ENCODE measurements at regions not wholly inside any gene's neighbourhood (a gene's known extent, or its start where the extent isn't known, plus 50 kb on each side); places are given as distances from the start of the nearest gene placed in this dataset.

DNA sequence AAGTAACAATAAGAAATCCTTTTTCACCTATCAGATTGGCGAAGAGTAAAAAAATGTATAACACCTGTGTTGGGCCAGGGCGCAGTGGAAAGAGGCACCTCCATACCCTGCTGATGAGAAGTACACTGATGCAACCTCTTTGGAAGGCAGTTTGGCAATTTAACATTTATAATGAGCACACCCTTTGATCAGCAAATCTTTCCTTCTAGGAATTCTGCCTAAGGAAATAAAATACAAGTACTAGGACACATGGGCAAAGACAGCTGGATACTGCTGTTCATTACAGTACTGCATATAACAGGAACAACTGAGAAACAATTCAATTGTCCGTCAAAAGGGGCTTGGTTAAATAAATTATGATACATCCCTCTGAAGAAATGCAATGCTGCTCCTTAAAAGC lies 110.1 kb downstream of the RPL27A start:
- Histone ChIP-seq H3K4me3 (replicated peaks; ENCODE audit: insufficient read depth, low read length) (no peak overlapping the region), H3K27me3 (ENCODE audit: insufficient read depth, poor library complexity, severe bottlenecking) (no peaks in the 10 kb centered on the region), H3K27ac (replicated peaks) (peak overlapping the region; percentile 33)
- no peak for DNase-seq (ENCODE audit: low read depth in 1 of 2, low spot score in 1 of 2)
- TF ChIP-seq GABPA (IDR thresholded peaks at IDR 0.05; ENCODE audit: low read depth) (no peak), SPI1 (IDR thresholded peaks at IDR 0.05; ENCODE audit: borderline replicate concordance, low read depth) (no peak), POLR2AphosphoS5 (IDR thresholded peaks at IDR 0.05; ENCODE audit: low read depth) (no peak)
- TF ChIP-seq, protein P1, sequence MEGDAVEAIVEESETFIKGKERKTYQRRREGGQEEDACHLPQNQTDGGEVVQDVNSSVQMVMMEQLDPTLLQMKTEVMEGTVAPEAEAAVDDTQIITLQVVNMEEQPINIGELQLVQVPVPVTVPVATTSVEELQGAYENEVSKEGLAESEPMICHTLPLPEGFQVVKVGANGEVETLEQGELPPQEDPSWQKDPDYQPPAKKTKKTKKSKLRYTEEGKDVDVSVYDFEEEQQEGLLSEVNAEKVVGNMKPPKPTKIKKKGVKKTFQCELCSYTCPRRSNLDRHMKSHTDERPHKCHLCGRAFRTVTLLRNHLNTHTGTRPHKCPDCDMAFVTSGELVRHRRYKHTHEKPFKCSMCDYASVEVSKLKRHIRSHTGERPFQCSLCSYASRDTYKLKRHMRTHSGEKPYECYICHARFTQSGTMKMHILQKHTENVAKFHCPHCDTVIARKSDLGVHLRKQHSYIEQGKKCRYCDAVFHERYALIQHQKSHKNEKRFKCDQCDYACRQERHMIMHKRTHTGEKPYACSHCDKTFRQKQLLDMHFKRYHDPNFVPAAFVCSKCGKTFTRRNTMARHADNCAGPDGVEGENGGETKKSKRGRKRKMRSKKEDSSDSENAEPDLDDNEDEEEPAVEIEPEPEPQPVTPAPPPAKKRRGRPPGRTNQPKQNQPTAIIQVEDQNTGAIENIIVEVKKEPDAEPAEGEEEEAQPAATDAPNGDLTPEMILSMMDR (IDR thresholded peaks at IDR 0.05; ENCODE audit: insufficient read depth, low read length) = no peak
- TF ChIP-seq, protein P2, sequence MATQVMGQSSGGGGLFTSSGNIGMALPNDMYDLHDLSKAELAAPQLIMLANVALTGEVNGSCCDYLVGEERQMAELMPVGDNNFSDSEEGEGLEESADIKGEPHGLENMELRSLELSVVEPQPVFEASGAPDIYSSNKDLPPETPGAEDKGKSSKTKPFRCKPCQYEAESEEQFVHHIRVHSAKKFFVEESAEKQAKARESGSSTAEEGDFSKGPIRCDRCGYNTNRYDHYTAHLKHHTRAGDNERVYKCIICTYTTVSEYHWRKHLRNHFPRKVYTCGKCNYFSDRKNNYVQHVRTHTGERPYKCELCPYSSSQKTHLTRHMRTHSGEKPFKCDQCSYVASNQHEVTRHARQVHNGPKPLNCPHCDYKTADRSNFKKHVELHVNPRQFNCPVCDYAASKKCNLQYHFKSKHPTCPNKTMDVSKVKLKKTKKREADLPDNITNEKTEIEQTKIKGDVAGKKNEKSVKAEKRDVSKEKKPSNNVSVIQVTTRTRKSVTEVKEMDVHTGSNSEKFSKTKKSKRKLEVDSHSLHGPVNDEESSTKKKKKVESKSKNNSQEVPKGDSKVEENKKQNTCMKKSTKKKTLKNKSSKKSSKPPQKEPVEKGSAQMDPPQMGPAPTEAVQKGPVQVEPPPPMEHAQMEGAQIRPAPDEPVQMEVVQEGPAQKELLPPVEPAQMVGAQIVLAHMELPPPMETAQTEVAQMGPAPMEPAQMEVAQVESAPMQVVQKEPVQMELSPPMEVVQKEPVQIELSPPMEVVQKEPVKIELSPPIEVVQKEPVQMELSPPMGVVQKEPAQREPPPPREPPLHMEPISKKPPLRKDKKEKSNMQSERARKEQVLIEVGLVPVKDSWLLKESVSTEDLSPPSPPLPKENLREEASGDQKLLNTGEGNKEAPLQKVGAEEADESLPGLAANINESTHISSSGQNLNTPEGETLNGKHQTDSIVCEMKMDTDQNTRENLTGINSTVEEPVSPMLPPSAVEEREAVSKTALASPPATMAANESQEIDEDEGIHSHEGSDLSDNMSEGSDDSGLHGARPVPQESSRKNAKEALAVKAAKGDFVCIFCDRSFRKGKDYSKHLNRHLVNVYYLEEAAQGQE (IDR thresholded peaks at IDR 0.05; ENCODE audit: insufficient replicate concordance, low read depth) = no peak

DNA sequence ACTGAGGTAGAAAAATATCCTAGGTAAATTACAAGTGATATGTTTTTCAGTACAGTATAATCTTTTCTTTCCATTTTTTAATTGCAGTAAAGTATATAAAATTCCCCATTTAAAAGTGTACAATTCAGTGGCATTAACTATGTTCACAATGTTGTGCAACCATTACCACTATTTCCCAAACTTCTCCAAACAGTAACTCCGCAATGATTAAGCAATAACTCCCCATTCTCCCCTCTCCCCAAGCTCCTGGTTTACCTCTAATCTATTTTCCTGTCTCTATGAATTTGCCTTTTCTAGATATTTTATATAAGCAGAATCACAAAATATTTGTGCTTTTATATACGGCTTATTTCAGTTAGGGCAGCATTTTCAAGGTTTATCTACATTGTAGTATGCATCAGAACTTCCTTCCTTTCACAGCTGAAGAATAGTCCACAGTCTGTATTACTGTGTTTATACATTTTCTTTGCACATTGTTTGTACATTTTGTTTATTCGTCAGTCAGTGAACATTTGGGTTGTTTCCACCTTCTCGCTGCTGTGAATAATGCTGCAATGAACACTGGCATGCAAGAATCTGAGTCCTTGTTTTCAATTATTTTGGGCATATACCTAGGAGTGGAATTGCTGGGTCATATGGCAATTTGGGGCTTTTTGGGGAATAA lies 110.7 kb downstream of the RPL27A start:
- DNase-seq (ENCODE audit: low read depth in 1 of 2, low spot score in 1 of 2) = peak in 1 of 2 experiments; percentile 30
- Histone ChIP-seq H3K27ac (replicated peaks) (peak overlapping the region; percentile 33), H3K27me3 (ENCODE audit: insufficient read depth, poor library complexity, severe bottlenecking) (no peaks in the 10 kb centered on the region), H3K4me3 (replicated peaks; ENCODE audit: insufficient read depth, low read length) (no peak overlapping the region)
- TF ChIP-seq, protein P2 (IDR thresholded peaks at IDR 0.05; ENCODE audit: insufficient replicate concordance, low read depth) = no peak
- TF ChIP-seq GABPA (IDR thresholded peaks at IDR 0.05; ENCODE audit: low read depth) = no peak
- no peak for TF ChIP-seq POLR2AphosphoS5 (IDR thresholded peaks at IDR 0.05; ENCODE audit: low read depth)
- TF ChIP-seq SPI1 (IDR thresholded peaks at IDR 0.05; ENCODE audit: borderline replicate concordance, low read depth) = no peak
- TF ChIP-seq, protein P1 (IDR thresholded peaks at IDR 0.05; ENCODE audit: insufficient read depth, low read length) = no peak

DNA sequence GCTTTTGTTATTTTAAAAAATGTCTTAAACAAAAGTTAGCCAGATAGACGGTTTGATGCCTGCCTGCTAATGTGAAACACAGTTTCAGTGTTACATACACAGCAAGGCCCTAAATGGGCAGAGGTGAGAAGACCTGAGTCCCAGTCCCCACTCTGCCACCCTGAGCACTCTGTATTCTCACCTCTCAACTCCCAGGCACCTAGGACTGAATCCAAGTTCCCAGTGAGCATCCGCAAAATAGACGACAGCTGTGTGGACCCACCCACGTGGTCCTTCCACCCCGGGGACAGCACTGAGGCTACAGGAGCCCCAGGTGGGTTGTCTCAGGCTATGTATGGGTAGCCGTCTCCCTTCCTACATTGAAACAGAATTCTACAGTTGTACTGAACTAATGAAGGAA lies 111.5 kb downstream of the RPL27A start:
- DNase-seq (ENCODE audit: low read depth in 1 of 2, low spot score in 1 of 2) = no peak
- no peaks in the 10 kb centered on the region for H3K27me3 ChIP-seq (ENCODE audit: insufficient read depth, poor library complexity, severe bottlenecking)
- no peak overlapping the region for H3K4me3 ChIP-seq (replicated peaks; ENCODE audit: insufficient read depth, low read length)
- H3K27ac ChIP-seq (replicated peaks) = no peak overlapping the region
- TF ChIP-seq, protein P1 (IDR thresholded peaks at IDR 0.05; ENCODE audit: insufficient read depth, low read length) = no peak
- TF ChIP-seq GABPA (IDR thresholded peaks at IDR 0.05; ENCODE audit: low read depth) = no peak
- TF ChIP-seq SPI1 (IDR thresholded peaks at IDR 0.05; ENCODE audit: borderline replicate concordance, low read depth) = no peak
- TF ChIP-seq, protein P2 (IDR thresholded peaks at IDR 0.05; ENCODE audit: insufficient replicate concordance, low read depth) = no peak
- TF ChIP-seq POLR2AphosphoS5 (IDR thresholded peaks at IDR 0.05; ENCODE audit: low read depth) = no peak

Measured in HL-60 (cell line).